WERI-Rb-1 (cell line): ENCODE measurements at regions not wholly inside any gene's neighbourhood (a gene's known extent, or its start where the extent isn't known, plus 50 kb on each side); places are given as distances from the start of the nearest gene placed in this dataset.

Source experiments
- DNase-seq: peaks from one replicate; pipeline ENCODE4 v3.0.0-alpha.2; 2020
- H3K27ac ChIP-seq: fragments of 250-450 bp; sonication (Bioruptor Pico); 2 replicates; pipeline ENCODE4 v1.5.1; 2020; ENCODE audit warnings: mild to moderate bottlenecking, moderate library complexity
- H3K27me3 ChIP-seq: fragments of 250-450 bp; sonication (Bioruptor Pico); 2 replicates; pipeline ENCODE4 v1.5.1; 2021; ENCODE audit warnings: mild to moderate bottlenecking, low read depth, moderate library complexity; ENCODE audit not compliant: insufficient read depth, severe bottlenecking
- H3K36me3 ChIP-seq: fragments of 250-450 bp; sonication (Bioruptor Pico); 2 replicates; pipeline ENCODE4 v1.5.1; 2020; ENCODE audit warnings: mild to moderate bottlenecking, moderate library complexity
- H3K4me3 ChIP-seq: 2 replicates; pipeline ENCODE4 v1.5.1; 2011; ENCODE audit warnings: low read depth, mild to moderate bottlenecking, control low read depth, low read length
- H3K9me3 ChIP-seq: fragments of 250-450 bp; sonication (Bioruptor Pico); 2 replicates; pipeline ENCODE4 v1.5.1; 2021; ENCODE audit warnings: mild to moderate bottlenecking, moderate library complexity; ENCODE audit not compliant: severe bottlenecking
- CTCF ChIP-seq: IDR thresholded peaks from 2 replicates; pipeline ENCODE4 v1.5.1; 2011; ENCODE audit warnings: low read depth, mild to moderate bottlenecking, control low read depth, inconsistent platforms, low read length

GRCh38 chr5:124692950-124693349, 53.5 kb downstream of the ZNF608 start:
- Histone ChIP-seq H3K9me3 (no peaks in the 10 kb centered on the region), H3K27ac (no peak overlapping the region), H3K4me3 (no peak overlapping the region), H3K36me3 (peaks cover 8% of the 10 kb centered on the region), H3K27me3 (no peaks in the 10 kb centered on the region)
- no peak for TF ChIP-seq CTCF
- DNase-seq: no peak

- TF ChIP-seq CTCF: no peak
- Histone ChIP-seq H3K27me3 (no peaks in the 10 kb centered on the region), H3K9me3 (no peaks in the 10 kb centered on the region), H3K4me3 (no peak overlapping the region), H3K27ac (no peak overlapping the region), H3K36me3 (peaks cover 8% of the 10 kb centered on the region)
- DNase-seq: no peak
Measured at GRCh38 chr5:124692324-124692723, 54.1 kb downstream of the ZNF608 start.

- DNase-seq: no peak
- peaks cover 8% of the 10 kb centered on the region for H3K36me3 ChIP-seq
- no peak overlapping the region for H3K4me3 ChIP-seq
- no peak overlapping the region for H3K27ac ChIP-seq
- H3K9me3 ChIP-seq: no peaks in the 10 kb centered on the region
- H3K27me3 ChIP-seq: no peaks in the 10 kb centered on the region
- no peak for TF ChIP-seq CTCF
Measured at GRCh38 chr5:124689653-124690052, 56.8 kb downstream of the ZNF608 start.

- no peak for TF ChIP-seq CTCF
- H3K4me3 ChIP-seq: no peak overlapping the region
- no peak for DNase-seq
- no peaks in the 10 kb centered on the region for H3K27me3 ChIP-seq
- no peak overlapping the region for H3K27ac ChIP-seq
- peaks cover 8% of the 10 kb centered on the region for H3K36me3 ChIP-seq
- H3K9me3 ChIP-seq: no peaks in the 10 kb centered on the region
Measured at GRCh38 chr5:124686239-124687004, 60.0 kb downstream of the ZNF608 start.

- no peak for TF ChIP-seq CTCF
- no peaks in the 10 kb centered on the region for H3K9me3 ChIP-seq
- peaks cover 8% of the 10 kb centered on the region for H3K36me3 ChIP-seq
- no peak overlapping the region for H3K27ac ChIP-seq
- DNase-seq: no peak
- H3K4me3 ChIP-seq: no peak overlapping the region
- H3K27me3 ChIP-seq: no peaks in the 10 kb centered on the region
Measured at GRCh38 chr5:124685404-124685930, 61.0 kb downstream of the ZNF608 start.
